DMS79 (cell line): ENCODE measurements at regions not wholly inside any gene's neighbourhood (a gene's known extent, or its start where the extent isn't known, plus 50 kb on each side); places are given as distances from the start of the nearest gene placed in this dataset.
"Not testable (repeated sequence)": the region's sequence is repeated elsewhere in the genome, so short reads cannot be mapped to it uniquely, and the experiment has no call there.

Experiments used
- DNase-seq: peaks from one replicate; lab custom pipeline; 2025; lab: John Stamatoyannopoulos, UW

- DNase-seq: no peak
These were observed 459.3 kb downstream of the PLPP3 start for GRCh38 chr1:56120021-56120420.

- not testable (repeated sequence) for DNase-seq
These were observed 460.7 kb downstream of the PLPP3 start for GRCh38 chr1:56118676-56119075.

- DNase-seq: no peak
These were observed 463.7 kb downstream of the PLPP3 start for GRCh38 chr1:56115701-56116100.

GRCh38 chr1:56113679-56114078, 465.7 kb downstream of the PLPP3 start:
- DNase-seq: no peak

GRCh38 chr1:56107275-56107638, 472.1 kb downstream of the PLPP3 start:
- DNase-seq: no peak

- DNase-seq: no peak
These were observed 472.7 kb downstream of the PLPP3 start for GRCh38 chr1:56106531-56107274.

- DNase-seq: no peak
These were observed 474.0 kb downstream of the PLPP3 start for GRCh38 chr1:56105397-56105796.

GRCh38 chr1:56099766-56100265, 479.5 kb downstream of the PLPP3 start:
- no peak for DNase-seq

GRCh38 chr1:56098946-56099345, 480.4 kb downstream of the PLPP3 start:
- no peak for DNase-seq

- no peak for DNase-seq
These were observed 481.6 kb downstream of the PLPP3 start for GRCh38 chr1:56097713-56098112.

GRCh38 chr1:56095696-56096665, 483.4 kb downstream of the PLPP3 start:
- no peak for DNase-seq

GRCh38 chr1:56094168-56094567, 485.2 kb downstream of the PLPP3 start:
- no peak for DNase-seq

GRCh38 chr1:56092684-56093570, 486.4 kb downstream of the PLPP3 start:
- no peak for DNase-seq

- DNase-seq: not testable (repeated sequence)
These were observed 489.5 kb downstream of the PLPP3 start for GRCh38 chr1:56089826-56090225.

- no peak for DNase-seq
These were observed 495.1 kb downstream of the PLPP3 start for GRCh38 chr1:56084246-56084645.

GRCh38 chr1:56081736-56082135, 497.6 kb downstream of the PLPP3 start:
- DNase-seq: no peak

GRCh38 chr1:56081173-56081572, 498.2 kb downstream of the PLPP3 start:
- no peak for DNase-seq

GRCh38 chr1:56080123-56080522, 499.2 kb downstream of the PLPP3 start:
- DNase-seq: no peak

GRCh38 chr1:56079391-56079790, 500.0 kb downstream of the PLPP3 start:
- DNase-seq: no peak

- no peak for DNase-seq
These were observed 502.2 kb downstream of the PLPP3 start for GRCh38 chr1:56077206-56077605.

GRCh38 chr1:56074007-56074651, 505.2 kb downstream of the PLPP3 start:
- DNase-seq: no peak
